MM.1S (cell line): ENCODE measurements at regions not wholly inside any gene's neighbourhood (a gene's known extent, or its start where the extent isn't known, plus 50 kb on each side); places are given as distances from the start of the nearest gene placed in this dataset.
A peak's percentile ranks its signal among the peaks of the same experiment; 100 is the strongest.

Experiments
- DNase-seq: peaks from one replicate; pipeline ENCODE4 v3.0.0-alpha.2; 2015
- H2AFZ ChIP-seq: fragments of 300-600 bp; sonication (generic); 2 replicates; pipeline ENCODE4 v1.6.0; 2016; ENCODE audit warnings: antibody characterized with exemption, low read length
- H3F3A ChIP-seq: fragments of 300-600 bp; sonication (generic); 2 replicates; pipeline ENCODE4 v1.6.1; 2016; ENCODE audit warnings: mild to moderate bottlenecking, antibody characterized with exemption, low read length, moderate library complexity, mixed read lengths; ENCODE audit not compliant: insufficient read depth
- H3K27ac ChIP-seq: fragments of 300-600 bp; sonication (generic); 2 replicates; pipeline ENCODE4 v1.5.1; 2016; ENCODE audit warnings: mild to moderate bottlenecking, low read length
- H3K27me3 ChIP-seq: fragments of 300-600 bp; sonication (generic); replicated peaks from 2 replicates; pipeline ENCODE4 v1.6.0; 2016; ENCODE audit warnings: low read length; ENCODE audit not compliant: insufficient read depth
- H3K36me3 ChIP-seq: fragments of 300-600 bp; sonication (generic); replicated peaks from 2 replicates; pipeline ENCODE4 v1.6.1; 2016; ENCODE audit warnings: mild to moderate bottlenecking, low read length, mixed read lengths; ENCODE audit not compliant: insufficient read depth
- H3K4me1 ChIP-seq: fragments of 300-600 bp; sonication (generic); 2 replicates; pipeline ENCODE4 v1.6.1; 2016; ENCODE audit warnings: low read length, mixed read lengths
- H3K4me2 ChIP-seq: fragments of 300-600 bp; sonication (generic); 2 replicates; pipeline ENCODE4 v1.6.0; 2016; ENCODE audit warnings: low read depth, low read length
- H3K4me3 ChIP-seq: fragments of 300-600 bp; sonication (generic); 2 replicates; pipeline ENCODE4 v1.5.1; 2016; ENCODE audit warnings: low read length, mixed read lengths
- H3K79me2 ChIP-seq: fragments of 300-600 bp; sonication (generic); 2 replicates; pipeline ENCODE4 v1.6.1; 2016; ENCODE audit warnings: mixed run types, low read length, mixed read lengths
- H3K9ac ChIP-seq: fragments of 300-600 bp; sonication (generic); 2 replicates; pipeline ENCODE4 v1.6.1; 2016; ENCODE audit warnings: low read length, mixed read lengths
- H3K9me2 ChIP-seq: fragments of 300-600 bp; sonication (generic); replicated peaks from 2 replicates; pipeline ENCODE4 v1.6.1; 2016; ENCODE audit warnings: mild to moderate bottlenecking, low read length, mixed read lengths; ENCODE audit not compliant: insufficient read depth
- H3K9me3 ChIP-seq: fragments of 300-600 bp; sonication (generic); replicated peaks from 2 replicates; pipeline ENCODE4 v1.6.1; 2016; ENCODE audit warnings: mild to moderate bottlenecking, low read length, mixed read lengths; ENCODE audit not compliant: insufficient read depth
- H4K20me1 ChIP-seq: fragments of 300-600 bp; sonication (generic); 2 replicates; pipeline ENCODE4 v1.6.1; 2016; ENCODE audit warnings: mild to moderate bottlenecking, low read length, moderate library complexity, mixed read lengths; ENCODE audit not compliant: insufficient read depth
- CTCF ChIP-seq: fragments of 300-600 bp; sonication (generic); IDR thresholded peaks from 2 replicates; pipeline ENCODE4 v1.5.1; 2016; ENCODE audit warnings: antibody characterized with exemption, low read length, mixed read lengths
- EZH2 ChIP-seq: fragments of 300-600 bp; sonication (generic); optimal IDR thresholded peaks from 2 replicates; pipeline ENCODE3; 2017; ENCODE audit warnings: low read depth, mild to moderate bottlenecking, antibody characterized with exemption, low read length, mixed read lengths
- EZH2phosphoT487 ChIP-seq: fragments of 300-600 bp; sonication (generic); IDR thresholded peaks from 2 replicates; pipeline ENCODE4 v1.6.1; 2018; ENCODE audit warnings: antibody characterized with exemption, low read length

- Histone ChIP-seq H3K27me3 (no peaks in the 10 kb centered on the region), H3K4me3 (no peak overlapping the region), H3K36me3 (no peaks in the 10 kb centered on the region), H3K4me1 (peaks cover 25% of the 10 kb centered on the region), H3K9ac (no peak overlapping the region), H3F3A (no peaks in the 10 kb centered on the region), H3K79me2 (no peaks in the 10 kb centered on the region), H3K4me2 (peak overlapping the region; percentile 12; the same call in 1 of the 2 replicates), H3K9me3 (no peaks in the 10 kb centered on the region), H2AFZ (no peak overlapping the region), H3K9me2 (no peaks in the 10 kb centered on the region), H4K20me1 (no peaks in the 10 kb centered on the region), H3K27ac (peak overlapping the region; percentile 18; the same call in 1 of the 2 replicates)
- TF ChIP-seq EZH2 (no peak), EZH2phosphoT487 (no peak), CTCF (no peak)
- DNase-seq = peak; percentile 70
Observed at GRCh38 chr14:29042551-29042950, 276.0 kb downstream of the FOXG1 start.

GRCh38 chr14:29043737-29044136, 277.1 kb downstream of the FOXG1 start:
- H3K79me2 ChIP-seq = no peaks in the 10 kb centered on the region
- no peaks in the 10 kb centered on the region for H4K20me1 ChIP-seq
- H3K4me3 ChIP-seq = no peak overlapping the region
- H3F3A ChIP-seq = no peaks in the 10 kb centered on the region
- no peak for TF ChIP-seq CTCF
- TF ChIP-seq EZH2 = no peak
- no peaks in the 10 kb centered on the region for H3K36me3 ChIP-seq
- no peak overlapping the region; the same call in 1 of the 2 replicates for H3K4me2 ChIP-seq
- H3K27ac ChIP-seq = no peak overlapping the region
- no peak for DNase-seq
- H3K9me3 ChIP-seq = no peaks in the 10 kb centered on the region
- H3K27me3 ChIP-seq = no peaks in the 10 kb centered on the region
- no peak overlapping the region for H2AFZ ChIP-seq
- no peak overlapping the region for H3K9ac ChIP-seq
- H3K9me2 ChIP-seq = no peaks in the 10 kb centered on the region
- peaks cover 25% of the 10 kb centered on the region for H3K4me1 ChIP-seq

GRCh38 chr14:29045237-29045636, 278.6 kb downstream of the FOXG1 start:
- peak; percentile 56 for DNase-seq
- H4K20me1 ChIP-seq = no peaks in the 10 kb centered on the region
- H3K9ac ChIP-seq = no peak overlapping the region
- H3K79me2 ChIP-seq = no peaks in the 10 kb centered on the region
- H3K36me3 ChIP-seq = no peaks in the 10 kb centered on the region
- H3K9me2 ChIP-seq = no peaks in the 10 kb centered on the region
- H3K4me3 ChIP-seq = no peak overlapping the region
- no peak overlapping the region for H2AFZ ChIP-seq
- TF ChIP-seq EZH2phosphoT487 (no peak), CTCF (peak; percentile 4; the same call in 1 of the 2 replicates), EZH2 (no peak)
- peak overlapping the region; percentile 34; the same call in 1 of the 2 replicates for H3K27ac ChIP-seq
- no peaks in the 10 kb centered on the region for H3K9me3 ChIP-seq
- H3K4me1 ChIP-seq = peaks cover 25% of the 10 kb centered on the region
- no peak overlapping the region for H3K4me2 ChIP-seq
- H3F3A ChIP-seq = no peaks in the 10 kb centered on the region
- no peaks in the 10 kb centered on the region for H3K27me3 ChIP-seq
